ENCODE measurements at regions not wholly inside any gene's neighbourhood (a gene's known extent, or its start where the extent isn't known, plus 50 kb on each side); places are given as distances from the start of the nearest gene placed in this dataset.
"Not testable (repeated sequence)": the region's sequence is repeated elsewhere in the genome, so short reads cannot be mapped to it uniquely, and the experiment has no call there.

DNA sequence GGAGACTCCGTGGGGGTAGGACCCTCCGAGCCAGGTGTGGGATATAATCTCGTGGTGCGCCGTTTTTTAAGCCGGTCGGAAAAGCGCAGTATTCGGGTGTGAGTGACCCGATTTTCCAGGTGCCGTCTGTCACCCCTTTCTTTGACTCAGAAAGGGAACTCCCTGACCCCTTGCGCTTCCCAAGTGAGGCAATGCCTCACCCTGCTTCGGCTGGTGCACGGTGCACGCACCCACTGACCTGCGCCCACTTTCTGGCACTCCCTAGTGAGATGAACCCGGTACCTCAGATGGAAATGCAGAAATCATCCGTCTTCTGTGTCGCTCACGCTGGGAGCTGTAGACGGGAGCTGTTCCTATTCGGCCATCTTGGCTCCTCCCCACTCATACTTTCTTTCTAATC lies 336.5 kb upstream of the RIOK2 start:
- TF ChIP-seq, protein P1, sequence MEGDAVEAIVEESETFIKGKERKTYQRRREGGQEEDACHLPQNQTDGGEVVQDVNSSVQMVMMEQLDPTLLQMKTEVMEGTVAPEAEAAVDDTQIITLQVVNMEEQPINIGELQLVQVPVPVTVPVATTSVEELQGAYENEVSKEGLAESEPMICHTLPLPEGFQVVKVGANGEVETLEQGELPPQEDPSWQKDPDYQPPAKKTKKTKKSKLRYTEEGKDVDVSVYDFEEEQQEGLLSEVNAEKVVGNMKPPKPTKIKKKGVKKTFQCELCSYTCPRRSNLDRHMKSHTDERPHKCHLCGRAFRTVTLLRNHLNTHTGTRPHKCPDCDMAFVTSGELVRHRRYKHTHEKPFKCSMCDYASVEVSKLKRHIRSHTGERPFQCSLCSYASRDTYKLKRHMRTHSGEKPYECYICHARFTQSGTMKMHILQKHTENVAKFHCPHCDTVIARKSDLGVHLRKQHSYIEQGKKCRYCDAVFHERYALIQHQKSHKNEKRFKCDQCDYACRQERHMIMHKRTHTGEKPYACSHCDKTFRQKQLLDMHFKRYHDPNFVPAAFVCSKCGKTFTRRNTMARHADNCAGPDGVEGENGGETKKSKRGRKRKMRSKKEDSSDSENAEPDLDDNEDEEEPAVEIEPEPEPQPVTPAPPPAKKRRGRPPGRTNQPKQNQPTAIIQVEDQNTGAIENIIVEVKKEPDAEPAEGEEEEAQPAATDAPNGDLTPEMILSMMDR (IDR thresholded peaks at IDR 0.05; ENCODE audit: low read length): not testable (repeated sequence)
- TF ChIP-seq EZH2 (IDR thresholded peaks at IDR 0.05; ENCODE audit: borderline replicate concordance, low read length): not testable (repeated sequence)

All from OCI-LY1 (cell line).